ENCODE measurements at regions not wholly inside any gene's neighbourhood (a gene's known extent, or its start where the extent isn't known, plus 50 kb on each side); places are given as distances from the start of the nearest gene placed in this dataset.

DNA sequence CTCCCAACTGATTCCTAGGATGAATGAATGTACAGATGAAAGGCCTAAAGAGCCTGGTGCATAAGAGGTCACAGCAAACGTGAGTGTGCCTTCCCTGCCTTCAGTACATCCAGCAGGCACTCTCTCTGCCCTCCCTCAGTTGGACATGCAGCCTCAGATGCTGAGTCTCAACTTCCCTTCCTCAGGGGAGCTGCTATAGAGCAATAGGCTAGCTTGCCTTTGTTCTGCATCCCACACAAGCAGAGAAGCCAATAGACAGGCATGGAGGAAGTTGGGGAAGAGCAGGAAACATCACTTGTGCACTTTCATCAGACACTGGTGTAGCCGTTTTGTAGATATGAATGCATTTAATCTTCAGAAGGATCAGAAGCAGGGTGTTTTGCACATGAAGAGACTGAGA, 147.5 kb upstream of the THBS1 start:
- TF ChIP-seq CTCF (conservative IDR thresholded peaks at IDR 0.05; ENCODE audit: low read length) (no peak), EZH2phosphoT487 (IDR thresholded peaks at IDR 0.05; ENCODE audit: borderline replicate concordance, low read depth, low read length) (no peak)

All from OCI-LY7 (cell line).